ENCODE measurements at regions not wholly inside any gene's neighbourhood (a gene's known extent, or its start where the extent isn't known, plus 50 kb on each side); places are given as distances from the start of the nearest gene placed in this dataset.

DNA sequence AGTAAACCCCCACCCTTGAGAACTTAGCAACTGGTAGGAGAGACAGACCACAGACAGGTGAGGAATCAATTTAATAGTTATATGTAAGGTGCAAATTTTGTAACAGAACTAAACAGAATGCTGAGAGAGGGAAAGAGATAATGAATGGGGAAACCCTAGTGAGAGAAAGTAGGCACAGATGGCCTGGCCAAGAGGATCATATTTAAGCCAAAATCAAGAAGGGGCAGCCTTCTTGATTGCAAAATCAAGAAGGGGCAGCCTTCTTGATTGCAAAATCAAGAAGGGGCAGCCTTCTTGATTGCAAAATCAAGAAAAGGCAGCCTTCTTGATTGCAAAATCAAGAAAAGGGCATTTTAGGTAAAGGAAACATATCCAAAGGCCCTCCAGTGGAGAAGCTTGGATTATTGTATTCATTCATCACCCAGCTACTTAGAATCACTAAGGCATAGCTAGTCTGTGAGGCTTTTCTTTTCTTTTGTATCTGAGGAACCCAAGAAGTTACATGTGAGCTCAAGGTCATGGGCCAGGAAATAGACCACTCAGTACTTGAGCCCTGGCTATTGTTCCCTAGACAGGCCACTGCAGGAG is 190.6 kb downstream of the CYLD start:
- TF ChIP-seq, protein P1, sequence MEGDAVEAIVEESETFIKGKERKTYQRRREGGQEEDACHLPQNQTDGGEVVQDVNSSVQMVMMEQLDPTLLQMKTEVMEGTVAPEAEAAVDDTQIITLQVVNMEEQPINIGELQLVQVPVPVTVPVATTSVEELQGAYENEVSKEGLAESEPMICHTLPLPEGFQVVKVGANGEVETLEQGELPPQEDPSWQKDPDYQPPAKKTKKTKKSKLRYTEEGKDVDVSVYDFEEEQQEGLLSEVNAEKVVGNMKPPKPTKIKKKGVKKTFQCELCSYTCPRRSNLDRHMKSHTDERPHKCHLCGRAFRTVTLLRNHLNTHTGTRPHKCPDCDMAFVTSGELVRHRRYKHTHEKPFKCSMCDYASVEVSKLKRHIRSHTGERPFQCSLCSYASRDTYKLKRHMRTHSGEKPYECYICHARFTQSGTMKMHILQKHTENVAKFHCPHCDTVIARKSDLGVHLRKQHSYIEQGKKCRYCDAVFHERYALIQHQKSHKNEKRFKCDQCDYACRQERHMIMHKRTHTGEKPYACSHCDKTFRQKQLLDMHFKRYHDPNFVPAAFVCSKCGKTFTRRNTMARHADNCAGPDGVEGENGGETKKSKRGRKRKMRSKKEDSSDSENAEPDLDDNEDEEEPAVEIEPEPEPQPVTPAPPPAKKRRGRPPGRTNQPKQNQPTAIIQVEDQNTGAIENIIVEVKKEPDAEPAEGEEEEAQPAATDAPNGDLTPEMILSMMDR (IDR thresholded peaks at IDR 0.05; ENCODE audit: insufficient read depth, low read depth, low read length): no peak
- POLR2A ChIA-PET: no interaction called here
- Histone ChIP-seq H3K4me3 (ENCODE audit: low read depth, low read length) (no peak overlapping the region), H3K36me3 (ENCODE audit: control insufficient read depth, insufficient read depth, low read length) (no peaks in the 10 kb centered on the region), H3K27me3 (ENCODE audit: control insufficient read depth, insufficient read depth, low read length) (no peaks in the 10 kb centered on the region)
- CTCF ChIA-PET: no interaction called here
- DNase-seq (ENCODE audit: low read depth): no peak

DNA sequence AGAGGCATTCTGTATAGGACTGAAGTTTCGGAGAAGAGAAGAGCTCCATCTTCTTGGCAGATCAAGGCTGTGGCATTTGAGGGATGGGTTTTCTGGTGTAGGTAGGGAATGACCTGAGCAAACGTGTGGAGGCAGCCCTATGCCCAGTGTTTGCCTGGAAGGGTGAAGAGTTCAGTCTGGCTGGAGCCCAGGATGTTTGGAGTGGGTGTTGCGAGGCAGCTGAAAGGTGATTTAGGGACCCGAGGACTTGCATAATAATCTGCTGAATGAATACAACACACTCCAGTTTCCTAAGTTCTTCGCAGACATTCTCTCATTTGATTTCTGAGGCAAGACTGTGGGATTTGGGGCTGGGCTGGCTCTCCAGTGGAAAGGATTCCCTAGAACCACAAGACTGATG is 186.2 kb downstream of the CYLD start:
- no peak overlapping the region for H3K4me3 ChIP-seq (ENCODE audit: low read depth, low read length)
- DNase-seq (ENCODE audit: low read depth): no peak
- TF ChIP-seq, protein P1 (IDR thresholded peaks at IDR 0.05; ENCODE audit: insufficient read depth, low read depth, low read length): no peak
- ChIA-PET POLR2A (no interaction called here), CTCF (no interaction called here)
- no peaks in the 10 kb centered on the region for H3K36me3 ChIP-seq (ENCODE audit: control insufficient read depth, insufficient read depth, low read length)
- H3K27me3 ChIP-seq (ENCODE audit: control insufficient read depth, insufficient read depth, low read length): no peaks in the 10 kb centered on the region

- TF ChIP-seq, protein P1 (IDR thresholded peaks at IDR 0.05; ENCODE audit: insufficient read depth, low read depth, low read length): no peak
- ChIA-PET CTCF (interaction anchor here (0.6 kb wide), 1 partner anchor 837 kb away, joined by 3 read pairs; no protein-coding TSS in a partner anchor), POLR2A (no interaction called here)
- Histone ChIP-seq H3K27me3 (ENCODE audit: control insufficient read depth, insufficient read depth, low read length) (no peaks in the 10 kb centered on the region), H3K4me3 (ENCODE audit: low read depth, low read length) (no peak overlapping the region), H3K36me3 (ENCODE audit: control insufficient read depth, insufficient read depth, low read length) (no peaks in the 10 kb centered on the region)
- DNase-seq (ENCODE audit: low read depth): no peak
These were observed 184.0 kb downstream of the CYLD start for GRCh38 chr16:50925758-50926357.

- ChIA-PET CTCF (interaction anchor here (0.6 kb wide), 1 partner anchor 837 kb away, joined by 3 read pairs; no protein-coding TSS in a partner anchor), POLR2A (no interaction called here)
- H3K27me3 ChIP-seq (ENCODE audit: control insufficient read depth, insufficient read depth, low read length): no peaks in the 10 kb centered on the region
- no peak for DNase-seq (ENCODE audit: low read depth)
- TF ChIP-seq, protein P1 (IDR thresholded peaks at IDR 0.05; ENCODE audit: insufficient read depth, low read depth, low read length): no peak
- no peak overlapping the region for H3K4me3 ChIP-seq (ENCODE audit: low read depth, low read length)
- H3K36me3 ChIP-seq (ENCODE audit: control insufficient read depth, insufficient read depth, low read length): no peaks in the 10 kb centered on the region
These were observed 183.1 kb downstream of the CYLD start for GRCh38 chr16:50924759-50925545.

- Histone ChIP-seq H3K4me3 (ENCODE audit: low read depth, low read length) (no peak overlapping the region), H3K36me3 (ENCODE audit: control insufficient read depth, insufficient read depth, low read length) (no peaks in the 10 kb centered on the region), H3K27me3 (ENCODE audit: control insufficient read depth, insufficient read depth, low read length) (no peaks in the 10 kb centered on the region)
- TF ChIP-seq, protein P1 (IDR thresholded peaks at IDR 0.05; ENCODE audit: insufficient read depth, low read depth, low read length): no peak
- no peak for DNase-seq (ENCODE audit: low read depth)
- CTCF ChIA-PET: no interaction called here
- POLR2A ChIA-PET: no interaction called here
These were observed 176.2 kb downstream of the CYLD start for GRCh38 chr16:50917950-50918703.
